Rectal smooth muscle tissue (tissue), 1 donor: ENCODE measurements at regions not wholly inside any gene's neighbourhood (a gene's known extent, or its start where the extent isn't known, plus 50 kb on each side); places are given as distances from the start of the nearest gene placed in this dataset.

Experiments
- H3K27ac ChIP-seq: one replicate; pipeline ENCODE4 v1.7.0; 2013; ENCODE audit warnings: low read depth, low read length, inconsistent platforms
- H3K27me3 ChIP-seq: one replicate; pipeline ENCODE4 v1.7.0; 2013; ENCODE audit warnings: low read length; ENCODE audit not compliant: control insufficient read depth, insufficient read depth
- H3K36me3 ChIP-seq: one replicate; pipeline ENCODE4 v1.7.0; 2013; ENCODE audit warnings: low read length; ENCODE audit not compliant: control insufficient read depth, insufficient read depth
- H3K4me1 ChIP-seq: one replicate; pipeline ENCODE4 v1.7.0; 2013; ENCODE audit warnings: low read length; ENCODE audit not compliant: control insufficient read depth, insufficient read depth
- H3K4me3 ChIP-seq: one replicate; pipeline ENCODE4 v1.7.0; 2013; ENCODE audit warnings: low read length
- H3K9ac ChIP-seq: one replicate; pipeline ENCODE4 v1.7.0; 2013; ENCODE audit warnings: low read length

DNA sequence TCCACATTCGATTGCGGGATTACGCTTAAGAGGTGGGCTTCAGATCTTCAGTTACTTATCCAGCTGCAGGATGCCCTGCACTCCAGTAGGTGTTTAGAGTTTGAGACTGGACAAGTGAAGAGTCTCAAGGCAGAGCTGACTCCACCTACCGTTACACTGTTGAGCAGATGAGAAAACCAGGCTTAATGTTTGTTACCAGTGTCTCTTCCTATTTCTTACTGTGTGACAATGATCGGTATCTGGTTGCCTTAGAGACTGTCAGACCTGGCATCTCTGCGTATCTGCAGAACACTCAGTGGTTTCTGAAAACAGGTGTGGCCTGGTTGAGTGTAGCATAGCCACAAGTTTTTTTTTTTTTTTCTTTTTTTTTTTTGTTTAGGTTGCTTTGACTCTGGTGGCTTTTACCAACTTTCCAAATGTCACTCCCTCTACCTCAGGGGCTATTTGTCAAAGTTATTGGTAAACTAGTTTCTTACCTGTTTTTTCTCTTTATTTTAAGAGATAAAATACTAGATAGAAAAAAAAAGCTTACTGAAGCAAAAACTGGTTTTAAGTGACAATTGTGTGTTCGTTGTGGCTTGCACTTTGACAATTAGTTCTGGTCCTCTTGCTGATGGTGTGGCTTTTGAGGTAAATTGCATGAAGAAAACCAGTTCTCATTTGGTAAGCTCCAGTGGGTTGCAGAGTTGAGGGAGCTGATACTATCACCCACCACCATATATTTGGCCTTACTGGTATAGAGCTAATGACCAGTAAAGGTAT is 284.8 kb downstream of the ETS1 start:
- H3K27me3 ChIP-seq: no peaks in the 10 kb centered on the region
- H3K4me3 ChIP-seq: no peak overlapping the region
- H3K36me3 ChIP-seq: no peaks in the 10 kb centered on the region
- no peak overlapping the region for H3K27ac ChIP-seq
- H3K9ac ChIP-seq: no peak overlapping the region
- H3K4me1 ChIP-seq: no peaks in the 10 kb centered on the region

DNA sequence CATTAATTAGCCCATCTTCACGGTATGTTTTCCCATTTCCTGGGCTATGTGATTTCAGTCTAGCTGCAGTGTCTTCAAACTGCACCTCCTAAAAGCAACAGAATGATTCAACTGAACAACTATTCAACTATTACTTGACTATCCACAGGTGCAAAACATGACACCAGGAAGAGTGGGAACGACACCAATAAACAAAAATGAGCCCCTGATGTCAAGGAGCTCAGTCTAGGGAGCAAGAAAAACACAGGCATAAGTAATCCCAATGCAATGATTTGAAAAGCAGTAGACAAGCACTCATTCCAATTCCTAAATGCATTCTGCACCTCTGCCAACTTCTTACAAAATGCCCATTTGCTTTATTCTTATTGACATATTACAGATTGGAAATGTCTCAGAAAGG is 285.6 kb downstream of the ETS1 start:
- H3K27me3 ChIP-seq: no peaks in the 10 kb centered on the region
- H3K27ac ChIP-seq: no peak overlapping the region

DNA sequence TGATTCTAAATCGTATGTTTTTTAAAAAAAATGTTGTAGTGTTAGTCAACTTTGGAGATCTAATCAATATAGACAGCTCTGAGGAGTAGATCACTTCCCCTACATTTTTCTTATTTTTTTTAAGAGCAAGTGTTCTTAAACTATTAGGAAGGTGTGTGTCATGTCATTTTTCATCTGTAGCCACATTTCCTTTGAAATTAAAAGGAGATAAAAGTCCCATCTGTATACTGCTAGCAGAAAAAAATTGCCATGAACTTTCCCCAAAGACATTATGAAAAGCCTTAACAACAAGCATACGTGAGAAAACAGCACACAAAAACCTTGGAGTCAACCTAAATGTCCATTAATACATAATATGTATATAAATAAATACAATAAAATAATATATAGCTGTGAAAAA is 286.6 kb downstream of the ETS1 start:
- Histone ChIP-seq H3K36me3 (no peaks in the 10 kb centered on the region), H3K9ac (no peak overlapping the region), H3K27ac (no peak overlapping the region), H3K4me1 (no peaks in the 10 kb centered on the region), H3K4me3 (no peak overlapping the region), H3K27me3 (no peaks in the 10 kb centered on the region)

More for the DNA sequence above, 285.6 kb downstream of the ETS1 start:
- Histone ChIP-seq H3K36me3 (no peaks in the 10 kb centered on the region), H3K4me3 (no peak overlapping the region), H3K9ac (no peak overlapping the region), H3K4me1 (no peaks in the 10 kb centered on the region)

DNA sequence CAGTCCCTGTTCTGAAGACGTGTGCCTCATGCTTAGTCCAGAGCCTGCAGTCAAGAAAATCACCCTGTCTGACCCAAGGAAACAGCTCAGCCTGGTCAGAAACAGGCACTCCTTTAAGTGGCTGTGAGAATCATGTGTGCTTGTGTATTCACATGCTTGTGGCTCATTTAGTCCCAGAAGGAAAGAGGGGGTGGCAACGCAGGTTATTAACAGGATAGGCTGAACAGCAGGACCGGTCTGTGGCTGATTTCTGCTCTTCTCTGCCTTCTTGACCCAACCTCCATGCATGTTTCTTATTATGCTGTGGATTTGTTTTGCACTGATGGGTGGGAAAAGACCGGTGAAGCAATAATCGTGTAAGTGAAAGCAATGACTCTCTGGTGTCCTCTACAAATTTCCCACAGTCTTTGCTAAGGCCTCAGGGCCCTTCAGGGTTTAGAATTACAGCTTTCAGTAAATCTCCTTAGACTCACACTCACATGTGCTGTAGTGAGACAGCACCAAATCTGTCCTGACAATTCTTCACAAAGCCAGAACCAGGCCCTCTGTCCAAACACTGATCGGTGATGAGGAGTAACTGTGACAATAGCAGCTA is 288.1 kb downstream of the ETS1 start:
- no peak overlapping the region for H3K27ac ChIP-seq
- no peak overlapping the region for H3K4me3 ChIP-seq
- H3K27me3 ChIP-seq: no peaks in the 10 kb centered on the region
- H3K9ac ChIP-seq: no peak overlapping the region
- H3K36me3 ChIP-seq: no peaks in the 10 kb centered on the region
- no peaks in the 10 kb centered on the region for H3K4me1 ChIP-seq

DNA sequence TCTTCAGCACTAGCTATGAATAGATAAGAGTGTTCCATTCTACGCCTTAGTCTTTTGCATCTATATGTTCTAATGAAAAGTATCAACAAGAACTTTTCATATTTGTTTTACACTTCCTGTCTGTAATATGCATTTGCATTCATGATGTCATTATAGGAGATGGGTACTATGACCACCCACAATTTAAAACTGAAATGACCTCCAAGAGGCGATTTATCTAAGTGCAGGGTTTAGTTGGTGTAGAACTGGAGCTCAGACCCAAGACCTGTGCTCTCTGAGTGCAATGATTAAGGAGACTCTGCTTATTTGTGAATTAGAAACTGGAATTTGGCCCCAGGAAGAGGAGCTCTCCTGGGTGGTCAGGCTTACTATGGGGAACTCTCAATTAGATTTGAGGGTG is 289.1 kb downstream of the ETS1 start:
- Histone ChIP-seq H3K36me3 (no peaks in the 10 kb centered on the region), H3K27me3 (no peaks in the 10 kb centered on the region), H3K27ac (no peak overlapping the region), H3K9ac (no peak overlapping the region), H3K4me1 (no peaks in the 10 kb centered on the region), H3K4me3 (no peak overlapping the region)

DNA sequence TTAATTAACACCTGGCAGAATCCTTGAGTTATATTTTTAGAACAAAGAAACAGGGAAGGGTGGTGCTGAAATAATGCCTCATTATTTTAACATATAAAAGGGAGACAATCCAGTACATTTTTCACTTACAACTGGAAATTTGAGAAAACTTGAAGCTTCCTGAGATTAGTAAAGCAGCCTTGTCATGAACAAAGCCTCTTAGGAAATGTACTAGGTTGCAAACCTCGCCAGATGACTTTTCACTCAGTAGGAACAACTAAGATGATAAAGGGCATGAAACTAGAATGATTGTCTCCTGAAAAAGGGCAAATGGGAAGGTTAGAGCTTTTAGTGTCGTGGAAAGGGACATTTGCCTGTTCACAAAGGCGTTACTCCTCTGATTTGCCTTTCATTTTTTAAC is 289.6 kb downstream of the ETS1 start:
- H3K27me3 ChIP-seq: no peaks in the 10 kb centered on the region
- H3K4me3 ChIP-seq: no peak overlapping the region
- H3K27ac ChIP-seq: no peak overlapping the region
- H3K36me3 ChIP-seq: no peaks in the 10 kb centered on the region
- no peaks in the 10 kb centered on the region for H3K4me1 ChIP-seq
- no peak overlapping the region for H3K9ac ChIP-seq

DNA sequence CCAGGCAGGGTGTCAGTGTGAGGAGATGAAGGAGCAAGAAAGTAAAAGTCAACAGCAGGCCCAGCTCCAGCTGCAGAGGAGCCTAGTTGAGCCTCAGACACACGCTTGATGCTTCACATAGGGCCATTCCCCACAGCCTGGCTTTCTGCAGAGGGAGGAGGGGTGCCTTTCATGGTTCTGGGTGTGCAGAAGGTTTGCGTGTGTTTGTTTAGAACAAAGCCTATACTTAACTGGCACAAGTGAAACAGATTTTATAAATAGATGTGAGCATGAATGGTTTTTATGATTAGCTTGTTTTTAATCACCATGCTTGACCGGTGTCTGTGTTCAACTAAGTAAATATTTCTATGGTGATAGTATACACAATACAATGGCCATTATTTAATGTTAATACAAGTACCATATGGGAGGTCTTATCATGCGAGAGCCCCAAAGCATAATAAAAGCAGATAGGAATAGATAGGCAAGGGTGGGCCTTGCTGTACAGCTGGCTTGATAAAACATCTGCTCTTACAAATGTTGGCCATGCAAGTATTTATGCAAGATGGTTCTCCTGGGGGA is 290.2 kb downstream of the ETS1 start:
- Histone ChIP-seq H3K9ac (no peak overlapping the region), H3K36me3 (no peaks in the 10 kb centered on the region), H3K27me3 (no peaks in the 10 kb centered on the region), H3K4me1 (no peaks in the 10 kb centered on the region), H3K4me3 (no peak overlapping the region), H3K27ac (no peak overlapping the region)

DNA sequence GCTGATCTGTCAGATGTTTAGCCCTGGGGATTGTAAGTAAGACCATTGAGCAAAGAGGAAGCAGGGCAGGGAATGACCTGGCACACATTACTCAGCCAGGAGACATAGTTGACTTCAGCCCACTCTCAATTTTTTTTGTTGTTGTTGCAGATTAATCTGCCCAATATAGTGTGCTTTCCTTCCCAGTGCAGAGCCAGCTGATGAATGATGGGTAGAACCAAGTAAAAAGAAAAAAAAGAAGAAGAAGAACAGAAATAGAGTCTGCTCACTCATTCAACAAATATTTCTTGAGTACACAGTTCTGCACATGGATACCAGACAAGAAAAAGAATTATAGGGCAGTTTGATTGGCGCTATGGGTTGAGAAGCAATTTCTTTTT is 292.7 kb downstream of the ETS1 start:
- no peak overlapping the region for H3K27ac ChIP-seq

DNA sequence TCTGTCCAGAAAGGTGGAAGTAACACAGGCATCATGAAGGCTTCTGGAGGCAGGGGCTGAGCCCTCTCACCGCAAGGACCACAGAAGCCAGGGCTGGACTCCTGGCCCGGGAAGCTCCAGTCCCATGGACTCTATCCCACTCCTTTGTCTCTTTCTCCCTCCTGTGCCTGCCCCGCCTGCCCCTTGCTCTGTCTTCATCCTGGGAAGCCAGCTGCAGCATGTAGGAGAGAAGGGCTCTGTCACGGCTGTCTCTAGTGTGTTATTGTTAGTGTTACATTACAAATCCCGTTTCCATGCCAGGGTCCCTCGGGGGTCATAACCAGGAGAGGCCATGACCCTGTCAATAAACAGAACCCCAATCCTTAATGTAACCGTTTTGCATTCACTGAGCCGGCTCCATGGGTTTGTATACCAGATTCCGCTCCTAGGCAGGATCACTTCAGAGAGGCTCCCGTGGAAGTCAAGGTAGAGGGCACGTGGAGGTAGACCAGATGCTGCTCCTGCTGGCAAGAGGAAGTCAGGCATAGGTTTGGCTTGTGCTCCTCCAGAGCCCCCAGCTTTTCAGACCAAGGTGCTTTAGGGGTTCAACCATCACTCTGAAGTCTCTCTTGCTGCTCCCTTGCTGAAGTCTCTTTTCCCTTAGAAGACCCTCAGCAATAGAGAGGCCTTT is 293.2 kb downstream of the ETS1 start:
- H3K9ac ChIP-seq: no peak overlapping the region
- H3K27ac ChIP-seq: no peak overlapping the region
- H3K4me1 ChIP-seq: peaks cover 4% of the 10 kb centered on the region
- H3K36me3 ChIP-seq: no peaks in the 10 kb centered on the region
- H3K4me3 ChIP-seq: no peak overlapping the region
- no peaks in the 10 kb centered on the region for H3K27me3 ChIP-seq

More for the DNA sequence above, 292.7 kb downstream of the ETS1 start:
- Histone ChIP-seq H3K4me3 (no peak overlapping the region), H3K4me1 (peaks cover 2% of the 10 kb centered on the region), H3K9ac (no peak overlapping the region), H3K36me3 (no peaks in the 10 kb centered on the region), H3K27me3 (no peaks in the 10 kb centered on the region)

DNA sequence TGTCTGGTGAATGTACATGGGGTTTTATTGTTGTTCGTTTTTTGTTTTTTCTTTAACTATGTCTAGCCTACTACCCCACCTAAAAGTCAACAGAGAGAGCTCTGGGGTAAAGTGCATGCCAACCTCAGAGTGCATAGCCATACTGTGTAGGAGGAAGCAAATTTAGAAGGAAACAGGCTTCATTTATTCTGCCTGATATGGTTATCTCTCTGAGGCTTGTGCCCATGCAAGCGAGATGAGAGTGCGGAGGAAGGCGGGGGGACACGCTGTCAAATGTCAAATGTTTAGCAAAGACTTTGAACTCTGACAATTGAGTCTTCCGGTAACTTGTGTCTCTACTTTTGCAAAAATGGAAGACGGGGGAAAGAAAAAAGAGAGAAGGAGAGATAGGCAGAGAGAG is 295.5 kb downstream of the ETS1 start:
- Histone ChIP-seq H3K36me3 (no peaks in the 10 kb centered on the region), H3K4me3 (no peak overlapping the region), H3K27me3 (no peaks in the 10 kb centered on the region), H3K4me1 (peaks cover 4% of the 10 kb centered on the region), H3K27ac (no peak overlapping the region), H3K9ac (no peak overlapping the region)

DNA sequence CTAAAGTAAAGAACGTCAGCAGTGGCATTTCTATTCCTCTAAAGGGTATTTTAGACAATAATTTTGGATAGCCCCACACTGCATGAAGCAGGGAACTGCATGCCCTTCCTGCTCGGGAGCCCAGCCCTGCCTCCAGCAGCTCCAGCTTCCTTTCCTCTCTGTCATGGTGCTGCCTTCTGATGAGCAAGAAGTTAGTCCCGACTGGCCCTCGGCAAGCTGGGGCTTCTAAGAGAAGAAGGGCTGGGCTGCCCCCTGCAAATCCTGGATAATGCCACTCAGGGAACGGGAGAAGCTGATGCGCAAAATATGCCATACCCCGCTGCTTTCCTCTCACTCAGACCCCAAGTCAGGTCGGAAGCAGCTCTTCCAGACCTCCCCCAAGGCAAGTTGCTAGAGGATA is 296.4 kb downstream of the ETS1 start:
- Histone ChIP-seq H3K27ac (no peak overlapping the region), H3K9ac (no peak overlapping the region), H3K4me3 (no peak overlapping the region), H3K36me3 (no peaks in the 10 kb centered on the region), H3K27me3 (no peaks in the 10 kb centered on the region), H3K4me1 (peaks cover 4% of the 10 kb centered on the region)

DNA sequence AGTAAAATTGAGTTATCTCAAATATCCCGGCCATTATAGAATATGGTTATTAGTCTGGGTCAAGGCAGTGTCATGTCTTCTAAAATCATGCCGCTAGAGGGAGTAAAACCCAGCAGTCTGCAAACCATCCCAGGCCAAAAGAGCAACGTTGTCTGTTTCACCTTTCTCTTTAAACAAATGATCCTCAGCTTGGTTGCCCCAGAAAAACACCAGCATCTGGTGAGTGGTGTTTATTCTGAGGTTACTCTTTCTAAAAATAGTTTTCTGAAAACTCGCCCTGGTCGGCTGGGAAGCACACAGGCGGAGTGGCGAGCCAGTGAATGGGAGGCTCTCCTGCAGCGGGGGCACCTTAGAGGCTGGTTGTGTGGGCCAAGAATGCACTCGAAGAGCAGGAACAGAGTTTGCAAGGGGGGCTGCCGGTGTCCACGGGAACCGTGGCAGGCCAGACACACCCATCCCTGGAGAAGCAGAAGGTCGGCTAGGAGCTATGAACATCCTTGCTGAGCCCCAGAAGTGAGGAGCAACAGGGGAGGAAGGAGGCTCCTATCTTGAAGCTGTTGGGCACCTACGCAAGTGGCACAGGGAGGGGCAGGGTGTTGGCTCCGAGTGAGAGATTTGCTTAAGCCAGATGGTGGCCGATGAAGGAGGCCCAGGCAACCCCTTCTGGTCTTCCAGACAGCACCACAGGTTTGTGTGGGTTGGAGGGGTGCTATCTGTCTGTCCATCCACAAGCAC is 297.1 kb downstream of the ETS1 start:
- Histone ChIP-seq H3K27me3 (no peaks in the 10 kb centered on the region), H3K4me1 (peaks cover 4% of the 10 kb centered on the region), H3K4me3 (peak overlapping the region; percentile 35), H3K36me3 (no peaks in the 10 kb centered on the region), H3K27ac (peak overlapping the region; percentile 26), H3K9ac (no peak overlapping the region)
